ENCODE measurements at regions not wholly inside any gene's neighbourhood (a gene's known extent, or its start where the extent isn't known, plus 50 kb on each side); places are given as distances from the start of the nearest gene placed in this dataset.

GRCh38 chr9:75462866-75463265 lies 374.6 kb downstream of the OSTF1 start:
- H3K36me3 ChIP-seq (ENCODE audit: insufficient read depth, low read length) = no peaks in the 10 kb centered on the region
- no peak overlapping the region for H3K4me2 ChIP-seq (ENCODE audit: low read length)

GRCh38 chr9:75463871-75464270 lies 375.6 kb downstream of the OSTF1 start:
- Histone ChIP-seq H3K9me2 (ENCODE audit: insufficient read depth, low read length) (no peaks in the 10 kb centered on the region), H2AFZ (ENCODE audit: low read depth, low read length) (no peak overlapping the region), H3K27ac (ENCODE audit: low read length) (no peak overlapping the region), H3K9ac (ENCODE audit: low read length) (no peak overlapping the region), H3K79me2 (replicated peaks; ENCODE audit: insufficient read depth, low read length) (no peaks in the 10 kb centered on the region), H3K27me3 (ENCODE audit: insufficient read depth, low read depth, low read length) (no peaks in the 10 kb centered on the region), H3F3A (ENCODE audit: insufficient read depth, low read length, poor library complexity, severe bottlenecking) (no peaks in the 10 kb centered on the region), H3K36me3 (ENCODE audit: insufficient read depth, low read length) (no peaks in the 10 kb centered on the region), H3K4me3 (ENCODE audit: low read length) (no peak overlapping the region), H4K20me1 (ENCODE audit: insufficient read depth) (no peaks in the 10 kb centered on the region), H3K9me3 (ENCODE audit: low read length) (no peaks in the 10 kb centered on the region), H3K4me2 (ENCODE audit: low read length) (no peak overlapping the region)
- TF ChIP-seq EP300 (conservative IDR thresholded peaks at IDR 0.05; ENCODE audit: poor library complexity, severe bottlenecking) = no peak

More at GRCh38 chr9:75462866-75463265, 374.6 kb downstream of the OSTF1 start:
- H3K27me3 ChIP-seq (ENCODE audit: insufficient read depth, low read depth, low read length) = no peaks in the 10 kb centered on the region
- H3K9ac ChIP-seq (ENCODE audit: low read length) = no peak overlapping the region
- TF ChIP-seq EZH2 (IDR thresholded peaks at IDR 0.05; ENCODE audit: borderline replicate concordance, insufficient read depth, low read length, poor library complexity, severe bottlenecking) (no peak), SMC3 (conservative IDR thresholded peaks at IDR 0.05; ENCODE audit: poor library complexity) (no peak), REST (IDR thresholded peaks at IDR 0.05; ENCODE audit: borderline replicate concordance) (no peak), MXI1 (conservative IDR thresholded peaks at IDR 0.05; ENCODE audit: poor library complexity, severe bottlenecking) (no peak), EP300 (conservative IDR thresholded peaks at IDR 0.05; ENCODE audit: poor library complexity, severe bottlenecking) (no peak), RAD21 (conservative IDR thresholded peaks at IDR 0.05) (no peak), POLR2AphosphoS5 (IDR thresholded peaks at IDR 0.05) (no peak), TAF1 (IDR thresholded peaks at IDR 0.05; ENCODE audit: low read depth) (no peak), CTCF (IDR thresholded peaks at IDR 0.05; ENCODE audit: poor library complexity, severe bottlenecking) (no peak)
- no peaks in the 10 kb centered on the region for H4K20me1 ChIP-seq (ENCODE audit: insufficient read depth)
- no peaks in the 10 kb centered on the region for H3F3A ChIP-seq (ENCODE audit: insufficient read depth, low read length, poor library complexity, severe bottlenecking)
- H3K9me3 ChIP-seq (ENCODE audit: low read length) = no peaks in the 10 kb centered on the region
- no peak overlapping the region for H3K27ac ChIP-seq (ENCODE audit: low read length)
- H3K79me2 ChIP-seq (replicated peaks; ENCODE audit: insufficient read depth, low read length) = no peaks in the 10 kb centered on the region
- no peak overlapping the region for H2AFZ ChIP-seq (ENCODE audit: low read depth, low read length)
- H3K9me2 ChIP-seq (ENCODE audit: insufficient read depth, low read length) = no peaks in the 10 kb centered on the region
- no peak overlapping the region for H3K4me3 ChIP-seq (ENCODE audit: low read length)

- Histone ChIP-seq H3K9me3 (ENCODE audit: low read length) (no peaks in the 10 kb centered on the region), H3K9ac (ENCODE audit: low read length) (no peak overlapping the region), H4K20me1 (ENCODE audit: insufficient read depth) (no peaks in the 10 kb centered on the region), H3F3A (ENCODE audit: insufficient read depth, low read length, poor library complexity, severe bottlenecking) (no peaks in the 10 kb centered on the region), H3K4me2 (ENCODE audit: low read length) (no peak overlapping the region), H3K27me3 (ENCODE audit: insufficient read depth, low read depth, low read length) (no peaks in the 10 kb centered on the region), H3K27ac (ENCODE audit: low read length) (no peak overlapping the region), H3K9me2 (ENCODE audit: insufficient read depth, low read length) (no peaks in the 10 kb centered on the region), H3K4me3 (ENCODE audit: low read length) (no peak overlapping the region), H3K79me2 (replicated peaks; ENCODE audit: insufficient read depth, low read length) (no peaks in the 10 kb centered on the region), H3K36me3 (ENCODE audit: insufficient read depth, low read length) (no peaks in the 10 kb centered on the region), H2AFZ (ENCODE audit: low read depth, low read length) (no peak overlapping the region)
- no peak for TF ChIP-seq RAD21 (conservative IDR thresholded peaks at IDR 0.05)
These were observed 376.4 kb downstream of the OSTF1 start for GRCh38 chr9:75464726-75465125.
